HCT116 (cell line): ENCODE measurements at regions not wholly inside any gene's neighbourhood (a gene's known extent, or its start where the extent isn't known, plus 50 kb on each side); places are given as distances from the start of the nearest gene placed in this dataset.
"Not testable (repeated sequence)": the region's sequence is repeated elsewhere in the genome, so short reads cannot be mapped to it uniquely, and the experiment has no call there.

Experiments
- ATAC-seq: fragments of 200-7000 bp; cut with Tn5 transposase; 2 replicates; pipeline ENCODE4 v1.9.1; 2020; ENCODE audit warnings: mild to moderate bottlenecking, moderate library complexity
- BruUV-seq: library from RNA; stranded (reverse); fragments of 400-500 nt; replicated peaks from 2 replicates; lab custom pipeline; 2021; lab: Mats Ljungman, UMichigan
- CTCF ChIA-PET: fragments of 300-600 bp; sonication (Branson Sonifier 250); formaldehyde crosslinking; loops from one replicate; lab custom pipeline; 2021; ENCODE audit warnings: antibody characterized with exemption; lab: Charles Lee
- POLR2A ChIA-PET: fragments of 300-600, 350-600 bp; sonication (Branson Sonifier 250); formaldehyde crosslinking; loops from one replicate; lab custom pipeline; 2021; ENCODE audit warnings: antibody characterized with exemption; lab: Charles Lee
- RAD21 ChIA-PET, 2 experiments: fragments of 300-600 bp; sonication (Branson Sonifier 250); formaldehyde crosslinking; loops; one replicate each; lab custom pipeline; 2023; ENCODE audit warnings: low total read pairs in 2 of 2; ENCODE audit not compliant: uncharacterized antibody in 2 of 2, unreplicated experiment in 2 of 2, low non-redundant PET in 1 of 2; lab: Charles Lee
- DNase-seq: peaks from one replicate; pipeline ENCODE4 v3.0.0-alpha.2; 2010; ENCODE audit warnings: low read depth, low spot score
- H2AFZ ChIP-seq: fragments of 200-600 bp; shearing (Covaris generic), sonication (generic); 2 replicates; pipeline ENCODE4 v1.6.1; 2017; ENCODE audit warnings: low read depth, mixed run types, mixed read lengths, antibody characterized with exemption, low read length; ENCODE audit not compliant: poor library complexity, severe bottlenecking
- H3K27ac ChIP-seq: 2 replicates; pipeline ENCODE4 v1.5.1; 2012; ENCODE audit warnings: low read depth, low read length
- H3K27me3 ChIP-seq: fragments of 200-600 bp; sonication (generic); 2 replicates; pipeline ENCODE4 v1.6.1; 2016; ENCODE audit warnings: mixed run types, low read length, mixed read lengths; ENCODE audit not compliant: insufficient read depth
- H3K36me3 ChIP-seq, 2 experiments: fragments of 200-500 bp in 1 of 2; fragments of 200-600 bp in 1 of 2; sonication (Bioruptor generic) in 1 of 2; sonication (generic) in 1 of 2; 2 replicates each; pipeline versions ENCODE4 v1.5.1 to v1.6.1; 2014 to 2016; ENCODE audit warnings: low read length in 2 of 2, inconsistent platforms in 1 of 2, mixed read lengths in 1 of 2, mixed run types in 1 of 2; ENCODE audit not compliant: insufficient read depth in 2 of 2, control insufficient read depth in 1 of 2
- H3K4me1 ChIP-seq, 2 experiments: fragments of 200-600 bp in 1 of 2; sonication (generic) in 1 of 2; 2 replicates each; pipeline versions ENCODE4 v1.5.1 to v1.6.1; 2012 to 2017; ENCODE audit warnings: low read length in 2 of 2, inconsistent platforms in 1 of 2, mild to moderate bottlenecking in 1 of 2, mixed read lengths in 1 of 2, mixed run types in 1 of 2, moderate library complexity in 1 of 2; ENCODE audit not compliant: insufficient read depth in 2 of 2, control insufficient read depth in 1 of 2
- H3K4me2 ChIP-seq: fragments of 200-600 bp; sonication (generic); 2 replicates; pipeline ENCODE4 v1.6.1; 2017; ENCODE audit warnings: mixed run types, low read length, mixed read lengths
- H3K4me3 ChIP-seq, 2 experiments: fragments of 200-600 bp in 1 of 2; sonication (generic) in 1 of 2; replicated peaks in 1 of 2; 2 replicates each; pipeline ENCODE4 v1.5.1; 2011 to 2016; ENCODE audit warnings: low read length in 2 of 2, control low read depth in 1 of 2, low read depth in 1 of 2, mild to moderate bottlenecking in 1 of 2, mixed read lengths in 1 of 2, mixed run types in 1 of 2
- H3K79me2 ChIP-seq: fragments of 200-600 bp; sonication (generic); 2 replicates; pipeline ENCODE4 v1.6.1; 2017; ENCODE audit warnings: mild to moderate bottlenecking, mixed run types, low read length, moderate library complexity, mixed read lengths; ENCODE audit not compliant: insufficient read depth
- H3K9ac ChIP-seq: fragments of 200-600 bp; sonication (generic); 2 replicates; pipeline ENCODE4 v1.6.1; 2016; ENCODE audit warnings: low read length, mixed read lengths
- H3K9me2 ChIP-seq: fragments of 200-600 bp; sonication (generic), shearing (Covaris generic); 2 replicates; pipeline ENCODE4 v1.6.1; 2017; ENCODE audit warnings: mixed run types, mild to moderate bottlenecking, moderate library complexity; ENCODE audit not compliant: insufficient read depth
- H3K9me3 ChIP-seq, 2 experiments: fragments of 200-500 bp in 1 of 2; fragments of 200-600 bp in 1 of 2; sonication (Bioruptor generic) in 1 of 2; sonication (generic) in 1 of 2; 2 replicates each; pipeline ENCODE4 v1.6.1; 2014 to 2017; ENCODE audit warnings: low read length in 2 of 2, mixed read lengths in 2 of 2, inconsistent platforms in 1 of 2, low read depth in 1 of 2, mild to moderate bottlenecking in 1 of 2, mixed run types in 1 of 2, moderate library complexity in 1 of 2; ENCODE audit not compliant: control insufficient read depth in 1 of 2, insufficient read depth in 1 of 2
- H4K20me1 ChIP-seq: fragments of 200-600 bp; sonication (generic), shearing (Covaris generic); 2 replicates; pipeline ENCODE4 v1.6.1; 2017; ENCODE audit warnings: mixed run types, mild to moderate bottlenecking, moderate library complexity; ENCODE audit not compliant: insufficient read depth
- CEBPB ChIP-seq: IDR thresholded peaks from 2 replicates; pipeline ENCODE4 v1.6.1; 2012; ENCODE audit warnings: low read depth
- EGR1 ChIP-seq: IDR thresholded peaks from 2 replicates; pipeline ENCODE4 v1.6.1; 2012; ENCODE audit warnings: low read depth
- EZH2phosphoT487 ChIP-seq: fragments of 200-600 bp; IDR thresholded peaks from 2 replicates; pipeline ENCODE4 v1.6.1; 2018; ENCODE audit warnings: antibody characterized with exemption, borderline replicate concordance
- FOSL1 ChIP-seq: IDR thresholded peaks from 2 replicates; pipeline ENCODE4 v1.6.1; 2012; ENCODE audit warnings: low read depth
- JUND ChIP-seq: IDR thresholded peaks from 2 replicates; pipeline ENCODE4 v1.6.1; 2012
- MAX ChIP-seq: IDR thresholded peaks from 2 replicates; pipeline ENCODE4 v1.6.1; 2012
- POLR2A ChIP-seq: IDR thresholded peaks from 2 replicates; pipeline ENCODE4 v1.7.0; 2011; ENCODE audit warnings: borderline replicate concordance; ENCODE audit not compliant: insufficient read depth, insufficient read length; ENCODE audit errors: extremely low read depth
- POLR2AphosphoS5 ChIP-seq: IDR thresholded peaks from 2 replicates; pipeline ENCODE4 v1.6.1; 2011; ENCODE audit warnings: mild to moderate bottlenecking, low read depth, low read length, moderate library complexity
- RAD21 ChIP-seq: IDR thresholded peaks from 2 replicates; pipeline ENCODE4 v1.6.1; 2012; ENCODE audit warnings: low read depth, mild to moderate bottlenecking
- REST ChIP-seq: IDR thresholded peaks from 2 replicates; pipeline ENCODE4 v1.6.1; 2012; ENCODE audit warnings: low read depth
- SIN3A ChIP-seq: IDR thresholded peaks from 2 replicates; pipeline ENCODE4 v1.6.1; 2012; ENCODE audit warnings: low read depth
- SP1 ChIP-seq: IDR thresholded peaks from 2 replicates; pipeline ENCODE4 v1.6.1; 2012; ENCODE audit warnings: low read depth
- SRF ChIP-seq: IDR thresholded peaks from 2 replicates; pipeline ENCODE4 v1.6.1; 2012; ENCODE audit warnings: low read depth
- TCF7L2 ChIP-seq: IDR thresholded peaks from 2 replicates; pipeline ENCODE4 v1.7.0; 2011; ENCODE audit warnings: borderline replicate concordance, inconsistent platforms; ENCODE audit not compliant: insufficient read depth, insufficient read length; ENCODE audit errors: extremely low read depth
- YY1 ChIP-seq: IDR thresholded peaks from 2 replicates; pipeline ENCODE4 v1.6.1; 2011; ENCODE audit warnings: low read length, low read depth, moderate library complexity, mild to moderate bottlenecking; ENCODE audit not compliant: insufficient replicate concordance; ENCODE audit errors: extremely low read depth
- ZBTB33 ChIP-seq: IDR thresholded peaks from 2 replicates; pipeline ENCODE4 v1.6.1; 2011; ENCODE audit warnings: mild to moderate bottlenecking, low read length, moderate library complexity; ENCODE audit not compliant: insufficient replicate concordance; ENCODE audit errors: extremely low read depth
- ZFX ChIP-seq: fragments of 450-650 bp; IDR thresholded peaks from 2 replicates; pipeline ENCODE4 v1.6.1; 2017
- ZNF274 ChIP-seq: fragments of 200-500 bp; sonication (Bioruptor generic); IDR thresholded peaks from 2 replicates; pipeline ENCODE4 v1.6.1; 2014; ENCODE audit warnings: mild to moderate bottlenecking, low read depth, low read length, inconsistent platforms
- intact Hi-C: fragments of 100-400 bp; cut with micrococcal nuclease; formaldehyde crosslinking; loops from 2 replicates; pipeline ENCODE4 v1.10.0; 2022

- POLR2A ChIA-PET, intact Hi-C loops, H3K36me3 ChIP-seq, H2AFZ ChIP-seq, RAD21 ChIA-PET, H3K9me3 ChIP-seq, H3K4me2 ChIP-seq, H4K20me1 ChIP-seq, BruUV-seq, ATAC-seq, H3K79me2 ChIP-seq, H3K4me3 ChIP-seq, DNase-seq, H3K9ac ChIP-seq, H3K27me3 ChIP-seq, H3K27ac ChIP-seq, H3K9me2 ChIP-seq, CTCF ChIA-PET: not testable (repeated sequence)
- peaks cover 3 to 12% of the 10 kb centered on the region in 2 experiments; a peak in 3 of 4 replicates for H3K4me1 ChIP-seq
These were observed 76.2 kb upstream of the PPM1B start for GRCh38 chr2:44092519-44092918.

GRCh38 chr2:44093970-44094369 lies 74.7 kb upstream of the PPM1B start:
- Histone ChIP-seq H3K79me2 (no peaks in the 10 kb centered on the region), H3K4me1 (peaks cover 0 to 7% of the 10 kb centered on the region in 2 experiments; a peak in 1 of 4 replicates), H4K20me1 (no peaks in the 10 kb centered on the region), H3K9me2 (no peaks in the 10 kb centered on the region), H3K4me2 (no peak overlapping the region), H2AFZ (no peak overlapping the region), H3K27ac (no peak overlapping the region), H3K36me3 (no peaks in the 10 kb centered on the region), H3K9ac (no peak overlapping the region), H3K4me3 (no peak overlapping the region), H3K27me3 (no peaks in the 10 kb centered on the region), H3K9me3 (no peaks in the 10 kb centered on the region)
- ChIA-PET RAD21 (no interaction called here), POLR2A (no interaction called here), CTCF (no interaction called here)
- DNase-seq: no peak
- no TSS peak for BruUV-seq
- ATAC-seq: no peak
- intact Hi-C loops: no loop called here
- TF ChIP-seq ZBTB33 (no peak), YY1 (no peak), MAX (no peak), FOSL1 (no peak), CEBPB (no peak), EZH2phosphoT487 (no peak), ZFX (no peak), POLR2AphosphoS5 (no peak), JUND (no peak), REST (no peak), SIN3A (no peak), SRF (no peak), TCF7L2 (no peak), POLR2A (no peak), SP1 (no peak), RAD21 (no peak), ZNF274 (no peak), EGR1 (no peak)
